OCI-LY1 (cell line): ENCODE measurements at regions not wholly inside any gene's neighbourhood (a gene's known extent, or its start where the extent isn't known, plus 50 kb on each side); places are given as distances from the start of the nearest gene placed in this dataset.

Experiments used
- H2AFZ ChIP-seq: fragments of 200-600 bp; sonication (generic), shearing (Covaris generic); 2 replicates; pipeline ENCODE4 v1.6.0; 2014; ENCODE audit warnings: antibody characterized with exemption, mild to moderate bottlenecking, low read length
- H3F3A ChIP-seq: fragments of 200-600 bp; sonication (generic), shearing (Covaris generic); 2 replicates; pipeline ENCODE4 v1.6.0; 2014; ENCODE audit warnings: mild to moderate bottlenecking, antibody characterized with exemption, low read length, moderate library complexity; ENCODE audit not compliant: insufficient read depth
- H3K27ac ChIP-seq: fragments of 200-600 bp; sonication (generic); 2 replicates; pipeline ENCODE4 v1.5.1; 2014; ENCODE audit warnings: low read length, mixed run types, mild to moderate bottlenecking, low read depth; ENCODE audit not compliant: poor library complexity, severe bottlenecking
- H3K27me3 ChIP-seq: fragments of 200-600 bp; sonication (generic); 2 replicates; pipeline ENCODE4 v1.6.0; 2014; ENCODE audit warnings: antibody characterized with exemption, mild to moderate bottlenecking, low read length, moderate library complexity; ENCODE audit not compliant: insufficient read depth
- H3K36me3 ChIP-seq: fragments of 200-600 bp; sonication (generic); 2 replicates; pipeline ENCODE4 v1.6.1; 2014; ENCODE audit warnings: mild to moderate bottlenecking, antibody characterized with exemption, low read length, moderate library complexity, mixed read lengths; ENCODE audit not compliant: insufficient read depth
- H3K4me1 ChIP-seq: fragments of 200-600 bp; sonication (generic); 2 replicates; pipeline ENCODE4 v1.5.1; 2014; ENCODE audit warnings: mild to moderate bottlenecking, low read length, moderate library complexity; ENCODE audit not compliant: insufficient read depth, severe bottlenecking
- H3K4me2 ChIP-seq: fragments of 200-600 bp; sonication (generic), shearing (Covaris generic); 2 replicates; pipeline ENCODE4 v1.6.1; 2014; ENCODE audit warnings: low read length
- H3K4me3 ChIP-seq: fragments of 200-600 bp; sonication (generic); 2 replicates; pipeline ENCODE4 v1.5.1; 2014; ENCODE audit warnings: low read length, low read depth, mild to moderate bottlenecking, mixed read lengths; ENCODE audit not compliant: poor library complexity, severe bottlenecking
- H3K79me2 ChIP-seq: fragments of 200-600 bp; shearing (Covaris generic); 2 replicates; pipeline ENCODE4 v1.6.1; 2016; ENCODE audit warnings: mixed run types, low read length, mixed read lengths; ENCODE audit not compliant: insufficient read depth
- H3K9ac ChIP-seq: fragments of 200-600 bp; sonication (generic), shearing (Covaris generic); 2 replicates; pipeline ENCODE4 v1.6.1; 2014; ENCODE audit warnings: mild to moderate bottlenecking, low read length, mixed read lengths
- H3K9me2 ChIP-seq: fragments of 200-600 bp; sonication (generic), shearing (Covaris generic); 2 replicates; pipeline ENCODE4 v1.6.1; 2014; ENCODE audit warnings: low read depth, mild to moderate bottlenecking, low read length, mixed read lengths
- H3K9me3 ChIP-seq: fragments of 200-600 bp; shearing (Covaris generic); 2 replicates; pipeline ENCODE4 v1.6.1; 2014; ENCODE audit warnings: low read length, mixed read lengths
- H4K20me1 ChIP-seq: fragments of 200-600 bp; sonication (generic), shearing (Covaris generic); 2 replicates; pipeline ENCODE4 v1.6.0; 2016; ENCODE audit warnings: mild to moderate bottlenecking, low read length; ENCODE audit not compliant: insufficient read depth
- CTCF ChIP-seq: fragments of 200-600 bp; sonication (generic), shearing (Covaris generic); IDR thresholded peaks from 2 replicates; pipeline ENCODE4 v1.5.1; 2017; ENCODE audit warnings: mild to moderate bottlenecking, antibody characterized with exemption, low read length, moderate library complexity, mixed read lengths
- EZH2 ChIP-seq: fragments of 200-600 bp; sonication (generic), shearing (Covaris generic); IDR thresholded peaks from 2 replicates; pipeline ENCODE4 v1.8.0; 2017; ENCODE audit warnings: borderline replicate concordance, mixed run types, mild to moderate bottlenecking, antibody characterized with exemption, low read length, moderate library complexity, mixed read lengths

GRCh38 chr14:36428350-36428749 lies 91.7 kb downstream of the NKX2-1 start:
- H3K4me1 ChIP-seq, result no peaks in the 10 kb centered on the region

GRCh38 chr14:36426836-36427235 lies 93.2 kb downstream of the NKX2-1 start:
- H3K79me2 ChIP-seq, result no peaks in the 10 kb centered on the region
- no peaks in the 10 kb centered on the region for H3K9me2 ChIP-seq
- no peaks in the 10 kb centered on the region for H3K9me3 ChIP-seq
- H3K36me3 ChIP-seq, result no peaks in the 10 kb centered on the region
- no peak overlapping the region for H3K4me3 ChIP-seq
- H3K4me2 ChIP-seq, result no peak overlapping the region
- H3K9ac ChIP-seq, result no peak overlapping the region
- no peaks in the 10 kb centered on the region for H4K20me1 ChIP-seq
- no peaks in the 10 kb centered on the region for H3K27me3 ChIP-seq
- no peak overlapping the region for H3K27ac ChIP-seq
- H3K4me1 ChIP-seq, result no peaks in the 10 kb centered on the region
- H2AFZ ChIP-seq, result no peak overlapping the region
- H3F3A ChIP-seq, result no peaks in the 10 kb centered on the region
- TF ChIP-seq CTCF (no peak), EZH2 (no peak)

More at GRCh38 chr14:36428350-36428749, 91.7 kb downstream of the NKX2-1 start:
- H3K9me3 ChIP-seq, result no peaks in the 10 kb centered on the region
- H3F3A ChIP-seq, result no peaks in the 10 kb centered on the region
- no peak overlapping the region for H3K4me2 ChIP-seq
- TF ChIP-seq CTCF, result no peak
- no peak for TF ChIP-seq EZH2
- H3K9ac ChIP-seq, result no peak overlapping the region
- H3K27ac ChIP-seq, result no peak overlapping the region
- H3K9me2 ChIP-seq, result no peaks in the 10 kb centered on the region
- no peak overlapping the region for H3K4me3 ChIP-seq
- H4K20me1 ChIP-seq, result no peaks in the 10 kb centered on the region
- H3K36me3 ChIP-seq, result no peaks in the 10 kb centered on the region
- H3K79me2 ChIP-seq, result no peaks in the 10 kb centered on the region
- no peaks in the 10 kb centered on the region for H3K27me3 ChIP-seq
- H2AFZ ChIP-seq, result no peak overlapping the region

GRCh38 chr14:36426113-36426512 lies 93.9 kb downstream of the NKX2-1 start:
- Histone ChIP-seq H2AFZ (no peak overlapping the region), H3K4me1 (no peaks in the 10 kb centered on the region), H3K9me2 (no peaks in the 10 kb centered on the region), H3F3A (no peaks in the 10 kb centered on the region), H3K27ac (no peak overlapping the region), H3K4me3 (no peak overlapping the region), H3K79me2 (no peaks in the 10 kb centered on the region), H3K36me3 (no peaks in the 10 kb centered on the region), H3K27me3 (no peaks in the 10 kb centered on the region), H3K4me2 (no peak overlapping the region), H3K9ac (no peak overlapping the region), H4K20me1 (no peaks in the 10 kb centered on the region), H3K9me3 (no peaks in the 10 kb centered on the region)
- TF ChIP-seq EZH2 (no peak), CTCF (no peak)
